ENCODE measurements at regions not wholly inside any gene's neighbourhood (a gene's known extent, or its start where the extent isn't known, plus 50 kb on each side); places are given as distances from the start of the nearest gene placed in this dataset.

DNA sequence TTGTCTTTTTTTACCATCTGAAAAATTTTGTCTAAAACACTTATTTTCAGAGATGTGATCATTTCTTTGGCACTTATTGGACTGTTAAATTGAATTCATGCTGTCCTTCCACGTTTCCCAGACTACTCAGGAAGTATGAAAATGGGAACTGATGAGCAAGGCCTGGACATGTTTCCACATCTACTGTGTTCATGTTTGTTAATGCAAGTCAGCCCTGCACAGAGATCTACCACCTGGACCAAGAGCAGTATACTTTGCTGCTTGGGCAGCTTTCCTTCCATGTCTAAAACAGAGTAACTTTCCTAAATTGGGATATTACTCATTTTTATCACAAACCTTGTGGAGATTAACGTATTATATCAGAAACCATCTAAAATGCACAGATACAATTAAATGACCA lies 687.4 kb downstream of the DIAPH3 start:
- TF ChIP-seq, protein P1, sequence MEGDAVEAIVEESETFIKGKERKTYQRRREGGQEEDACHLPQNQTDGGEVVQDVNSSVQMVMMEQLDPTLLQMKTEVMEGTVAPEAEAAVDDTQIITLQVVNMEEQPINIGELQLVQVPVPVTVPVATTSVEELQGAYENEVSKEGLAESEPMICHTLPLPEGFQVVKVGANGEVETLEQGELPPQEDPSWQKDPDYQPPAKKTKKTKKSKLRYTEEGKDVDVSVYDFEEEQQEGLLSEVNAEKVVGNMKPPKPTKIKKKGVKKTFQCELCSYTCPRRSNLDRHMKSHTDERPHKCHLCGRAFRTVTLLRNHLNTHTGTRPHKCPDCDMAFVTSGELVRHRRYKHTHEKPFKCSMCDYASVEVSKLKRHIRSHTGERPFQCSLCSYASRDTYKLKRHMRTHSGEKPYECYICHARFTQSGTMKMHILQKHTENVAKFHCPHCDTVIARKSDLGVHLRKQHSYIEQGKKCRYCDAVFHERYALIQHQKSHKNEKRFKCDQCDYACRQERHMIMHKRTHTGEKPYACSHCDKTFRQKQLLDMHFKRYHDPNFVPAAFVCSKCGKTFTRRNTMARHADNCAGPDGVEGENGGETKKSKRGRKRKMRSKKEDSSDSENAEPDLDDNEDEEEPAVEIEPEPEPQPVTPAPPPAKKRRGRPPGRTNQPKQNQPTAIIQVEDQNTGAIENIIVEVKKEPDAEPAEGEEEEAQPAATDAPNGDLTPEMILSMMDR (IDR thresholded peaks at IDR 0.05): no peak
- TF ChIP-seq POLR2A (IDR thresholded peaks at IDR 0.05) (no peak), POLR2AphosphoS5 (IDR thresholded peaks at IDR 0.05) (no peak)

Data from gastroesophageal sphincter (tissue), 3 donors.